GM06990 (cell line): ENCODE measurements at regions not wholly inside any gene's neighbourhood (a gene's known extent, or its start where the extent isn't known, plus 50 kb on each side); places are given as distances from the start of the nearest gene placed in this dataset.

Experiments used
- DNase-seq: peaks from one replicate; pipeline ENCODE4 v3.0.0-alpha.2; 2011; ENCODE audit not compliant: insufficient read length; ENCODE audit errors: extremely low read depth
- H3K27me3 ChIP-seq: replicated peaks from 2 replicates; pipeline ENCODE4 v1.6.0; 2011; ENCODE audit warnings: low read length; ENCODE audit not compliant: control insufficient read depth, insufficient read depth
- H3K36me3 ChIP-seq: 2 replicates; pipeline ENCODE4 v1.5.1; 2011; ENCODE audit warnings: low read length; ENCODE audit not compliant: control insufficient read depth, insufficient read depth
- H3K4me3 ChIP-seq: replicated peaks from 2 replicates; pipeline ENCODE4 v1.5.1; 2011; ENCODE audit warnings: low read depth, mild to moderate bottlenecking, control low read depth, low read length
- TF ChIP-seq, protein P1 (sequence below): IDR thresholded peaks from 2 replicates; pipeline ENCODE4 v1.5.1; 2011; ENCODE audit warnings: low read length, control low read depth, mild to moderate bottlenecking, inconsistent platforms; ENCODE audit not compliant: insufficient read depth, poor library complexity, severe bottlenecking

DNA sequence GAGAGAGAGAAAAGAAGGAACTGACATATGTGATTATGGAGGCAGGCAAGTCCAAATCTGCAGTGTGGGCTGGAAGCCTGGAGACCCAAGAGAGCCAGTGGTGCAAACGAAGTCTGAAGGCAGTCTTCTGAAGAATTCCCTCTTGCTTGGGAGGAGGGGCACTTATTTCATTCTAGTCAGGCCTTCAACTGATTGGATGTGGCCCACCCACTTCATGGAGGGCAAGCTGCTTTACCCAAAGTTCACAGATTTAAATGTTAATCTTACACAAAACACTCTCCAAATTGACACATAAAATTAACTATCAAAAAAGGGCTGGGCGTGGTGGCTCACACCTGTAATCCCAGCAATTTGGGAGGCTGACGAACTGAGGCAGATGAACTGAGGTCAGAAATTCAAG is 103.5 kb upstream of the RAB3GAP2 start:
- TF ChIP-seq, protein P1, sequence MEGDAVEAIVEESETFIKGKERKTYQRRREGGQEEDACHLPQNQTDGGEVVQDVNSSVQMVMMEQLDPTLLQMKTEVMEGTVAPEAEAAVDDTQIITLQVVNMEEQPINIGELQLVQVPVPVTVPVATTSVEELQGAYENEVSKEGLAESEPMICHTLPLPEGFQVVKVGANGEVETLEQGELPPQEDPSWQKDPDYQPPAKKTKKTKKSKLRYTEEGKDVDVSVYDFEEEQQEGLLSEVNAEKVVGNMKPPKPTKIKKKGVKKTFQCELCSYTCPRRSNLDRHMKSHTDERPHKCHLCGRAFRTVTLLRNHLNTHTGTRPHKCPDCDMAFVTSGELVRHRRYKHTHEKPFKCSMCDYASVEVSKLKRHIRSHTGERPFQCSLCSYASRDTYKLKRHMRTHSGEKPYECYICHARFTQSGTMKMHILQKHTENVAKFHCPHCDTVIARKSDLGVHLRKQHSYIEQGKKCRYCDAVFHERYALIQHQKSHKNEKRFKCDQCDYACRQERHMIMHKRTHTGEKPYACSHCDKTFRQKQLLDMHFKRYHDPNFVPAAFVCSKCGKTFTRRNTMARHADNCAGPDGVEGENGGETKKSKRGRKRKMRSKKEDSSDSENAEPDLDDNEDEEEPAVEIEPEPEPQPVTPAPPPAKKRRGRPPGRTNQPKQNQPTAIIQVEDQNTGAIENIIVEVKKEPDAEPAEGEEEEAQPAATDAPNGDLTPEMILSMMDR = no peak
- no peak for DNase-seq
- Histone ChIP-seq H3K27me3 (no peaks in the 10 kb centered on the region), H3K4me3 (no peak overlapping the region), H3K36me3 (no peaks in the 10 kb centered on the region)

GRCh38 chr1:220374449-220374848 is 102.2 kb upstream of the RAB3GAP2 start:
- no peak overlapping the region for H3K4me3 ChIP-seq
- H3K27me3 ChIP-seq = no peaks in the 10 kb centered on the region
- no peaks in the 10 kb centered on the region for H3K36me3 ChIP-seq
- DNase-seq = no peak
- TF ChIP-seq, protein P1 = no peak

- Histone ChIP-seq H3K4me3 (no peak overlapping the region), H3K27me3 (no peaks in the 10 kb centered on the region), H3K36me3 (no peaks in the 10 kb centered on the region)
- TF ChIP-seq, protein P1 = no peak
- no peak for DNase-seq
These were observed 100.2 kb upstream of the RAB3GAP2 start for GRCh38 chr1:220372451-220372850.

DNA sequence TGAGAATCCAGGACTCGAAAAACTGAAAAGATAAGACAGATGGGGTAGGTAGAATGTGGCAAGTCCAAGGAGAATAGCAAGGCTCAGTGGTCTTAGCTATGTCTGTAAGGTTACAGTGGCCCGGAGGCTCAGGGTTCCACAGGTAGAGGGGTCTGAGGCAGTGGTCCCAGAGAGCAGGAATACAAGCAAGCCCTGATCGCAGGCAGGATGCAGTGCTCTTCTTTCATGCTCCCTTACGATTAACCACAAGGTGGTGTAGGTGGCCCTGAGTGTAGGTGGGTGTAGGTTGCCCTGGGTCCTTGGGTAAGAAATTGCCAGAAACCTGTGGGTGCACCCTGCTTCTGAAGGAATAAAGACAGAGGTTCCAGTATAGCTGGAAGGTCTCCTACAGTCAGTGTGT is 99.1 kb upstream of the RAB3GAP2 start:
- TF ChIP-seq, protein P1 = peak; percentile 33
- Histone ChIP-seq H3K27me3 (no peaks in the 10 kb centered on the region), H3K4me3 (no peak overlapping the region), H3K36me3 (no peaks in the 10 kb centered on the region)
- no peak for DNase-seq

DNA sequence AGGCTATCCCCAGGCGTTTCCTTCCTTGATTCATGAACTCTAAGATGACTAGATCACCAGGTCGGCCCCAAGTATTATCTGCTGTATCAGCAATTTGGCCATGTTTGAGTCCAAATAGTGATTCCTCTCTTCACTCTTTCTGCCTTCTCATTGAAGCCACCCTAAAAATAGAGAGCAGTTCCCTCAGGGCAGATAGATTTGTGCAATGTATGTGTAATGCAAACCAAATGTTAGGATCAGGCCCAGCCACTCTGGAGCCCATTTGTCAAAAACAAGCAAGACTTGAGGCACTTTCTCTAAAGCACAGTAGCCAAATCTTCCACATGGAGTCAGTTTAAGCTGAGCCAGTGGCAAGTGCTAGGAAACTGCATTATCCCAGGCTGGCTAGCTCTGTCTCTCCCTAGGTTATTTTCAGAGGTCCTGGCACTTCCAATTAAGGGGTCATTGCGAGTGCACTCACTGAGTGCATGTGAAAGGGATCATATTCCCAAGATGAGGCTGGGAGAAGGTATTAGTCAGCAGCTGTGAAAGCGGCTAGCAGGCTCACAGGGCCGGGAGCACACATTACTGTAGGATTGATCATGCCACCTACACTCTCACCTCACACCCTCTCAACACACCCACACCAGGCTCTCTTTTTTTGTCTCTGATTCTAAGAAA is 97.9 kb upstream of the RAB3GAP2 start:
- no peak for DNase-seq
- H3K27me3 ChIP-seq = no peaks in the 10 kb centered on the region
- H3K36me3 ChIP-seq = no peaks in the 10 kb centered on the region
- TF ChIP-seq, protein P1 = no peak
- H3K4me3 ChIP-seq = no peak overlapping the region

DNA sequence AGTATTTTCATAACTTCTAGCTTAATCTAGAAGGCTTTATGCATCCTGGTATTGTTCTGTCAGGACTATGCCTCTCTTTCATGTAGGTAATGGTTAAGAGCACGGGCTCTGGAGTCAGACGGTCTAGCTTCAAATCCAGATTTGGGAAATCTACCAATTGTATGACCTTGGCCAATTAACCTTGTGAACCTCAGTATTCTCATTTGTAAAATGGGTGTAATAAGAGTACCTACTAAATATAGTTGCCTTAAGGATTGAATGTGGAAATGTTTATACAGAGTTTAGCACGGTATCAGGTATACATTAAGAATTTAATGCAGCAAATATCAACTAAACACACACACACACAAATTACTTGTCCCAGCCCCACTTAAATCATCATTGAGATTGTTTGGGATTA is 97.3 kb upstream of the RAB3GAP2 start:
- Histone ChIP-seq H3K36me3 (no peaks in the 10 kb centered on the region), H3K4me3 (no peak overlapping the region), H3K27me3 (no peaks in the 10 kb centered on the region)
- DNase-seq = no peak
- TF ChIP-seq, protein P1 = no peak
